HG02885 (cell line): ENCODE measurements at regions not wholly inside any gene's neighbourhood (a gene's known extent, or its start where the extent isn't known, plus 50 kb on each side); places are given as distances from the start of the nearest gene placed in this dataset.
"Not testable (repeated sequence)": the region's sequence is repeated elsewhere in the genome, so short reads cannot be mapped to it uniquely, and the experiment has no call there.

Experiments
- ATAC-seq: cut with Tn5 transposase; IDR thresholded peaks from one replicate; pipeline ENCODE4 v1.9.1; 2021; ENCODE audit warnings: mild to moderate bottlenecking; ENCODE audit not compliant: unreplicated experiment, poor library complexity

DNA sequence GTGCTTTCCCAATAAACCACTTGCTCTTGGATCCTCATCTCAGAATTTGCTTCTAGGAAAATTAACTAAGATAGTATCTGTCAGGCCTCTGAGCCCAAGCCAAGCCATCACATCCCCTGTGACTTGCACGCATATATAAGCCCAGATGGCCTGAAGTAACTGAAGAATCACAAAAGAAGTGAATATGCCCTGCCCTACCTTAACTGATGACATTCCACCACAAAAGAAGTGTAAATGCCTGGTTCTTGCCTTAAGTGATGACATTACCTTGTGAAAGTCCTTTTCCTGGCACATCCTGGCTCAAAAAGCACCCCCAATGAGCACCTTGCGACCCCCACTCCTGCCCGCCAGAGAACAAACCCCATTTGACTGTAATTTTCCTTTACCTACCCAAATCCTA is 255.0 kb upstream of the SPTLC3 start:
- not testable (repeated sequence) for ATAC-seq

DNA sequence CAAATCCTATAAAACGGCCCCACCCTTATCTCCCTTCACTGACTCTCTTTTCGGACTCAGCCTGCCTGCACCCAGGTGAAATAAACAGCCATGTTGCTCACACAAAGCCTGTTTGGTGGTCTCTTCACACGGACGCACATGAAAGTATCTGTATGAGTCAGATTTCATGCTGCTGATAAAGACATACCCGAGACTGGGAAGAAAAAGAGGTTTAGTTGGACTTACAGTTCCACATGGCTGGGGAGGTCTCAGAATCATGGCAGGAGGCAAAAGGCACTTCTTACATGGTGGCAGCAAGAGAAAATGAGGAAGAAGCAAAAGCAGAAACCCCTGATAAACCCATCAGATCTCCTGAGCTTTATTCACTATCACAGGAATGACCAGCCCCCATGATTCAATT is 249.3 kb upstream of the SPTLC3 start:
- not testable (repeated sequence) for ATAC-seq

GRCh38 chr20:12762725-12763124 is 246.0 kb upstream of the SPTLC3 start:
- ATAC-seq, result no peak

- ATAC-seq, result no peak
These were observed 245.4 kb upstream of the SPTLC3 start for GRCh38 chr20:12763406-12763805.

- ATAC-seq, result no peak
These were observed 244.7 kb upstream of the SPTLC3 start for GRCh38 chr20:12764053-12764452.

- ATAC-seq, result no peak
These were observed 243.9 kb upstream of the SPTLC3 start for GRCh38 chr20:12764851-12765250.

DNA sequence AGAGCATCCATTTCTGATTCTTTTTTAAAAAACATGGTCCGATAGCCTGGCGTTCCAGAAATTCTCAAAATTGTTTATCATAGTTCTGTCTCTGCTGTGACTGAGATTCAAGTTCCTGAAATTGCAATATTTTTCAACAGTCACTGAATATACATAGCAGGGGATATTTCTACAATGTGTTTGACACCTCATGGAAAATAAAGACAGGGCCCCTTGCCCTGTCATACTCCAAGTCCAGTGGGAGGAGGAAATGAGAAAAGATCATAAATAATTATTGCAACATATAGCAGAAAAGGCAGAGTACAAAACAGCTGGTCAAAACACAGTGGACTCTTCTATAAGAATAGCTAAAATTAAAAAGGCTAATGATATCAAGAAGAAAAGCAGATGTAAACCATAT is 234.8 kb upstream of the SPTLC3 start:
- ATAC-seq, result no peak

DNA sequence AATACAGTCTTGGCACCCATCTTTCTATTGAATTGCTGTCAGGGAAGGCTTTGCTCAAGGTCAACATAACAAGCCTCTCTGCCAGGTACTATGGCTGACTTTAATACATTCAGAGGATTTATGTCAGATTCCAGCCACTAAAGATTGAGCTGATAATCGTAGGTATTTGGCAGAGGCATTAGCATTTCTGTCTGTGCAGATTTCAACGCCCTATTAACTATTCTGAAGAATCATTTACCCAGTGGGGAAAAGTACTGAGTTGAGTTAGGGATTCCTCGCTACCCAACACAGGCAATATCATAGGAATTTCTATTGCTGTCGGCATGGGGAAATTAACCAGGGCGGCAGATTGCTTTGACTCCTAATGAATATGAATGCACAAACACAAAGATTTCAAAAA is 233.7 kb upstream of the SPTLC3 start:
- ATAC-seq, result no peak

- ATAC-seq, result no peak
These were observed 231.8 kb upstream of the SPTLC3 start for GRCh38 chr20:12777016-12777415.

DNA sequence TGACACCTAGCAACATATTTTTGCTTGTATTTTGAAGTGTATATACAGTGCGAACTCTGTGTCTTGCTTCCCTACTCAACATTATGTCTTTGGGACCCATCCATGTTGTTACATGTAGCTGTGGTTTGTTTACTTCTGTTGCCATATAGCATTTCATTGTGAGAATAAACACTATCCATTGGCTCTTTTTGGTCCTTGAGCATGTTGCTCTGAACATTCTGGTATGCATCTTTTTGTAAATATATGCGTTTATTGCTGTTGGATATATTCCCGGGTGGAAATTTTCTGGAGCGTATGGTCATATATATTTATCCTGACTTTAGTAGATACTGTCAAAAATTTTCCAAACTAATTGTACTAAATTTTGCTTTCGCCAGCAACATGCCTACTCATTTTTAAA is 222.5 kb upstream of the SPTLC3 start:
- no peak for ATAC-seq

GRCh38 chr20:12788632-12789299 is 220.0 kb upstream of the SPTLC3 start:
- no peak for ATAC-seq

GRCh38 chr20:12790859-12791258 is 217.9 kb upstream of the SPTLC3 start:
- ATAC-seq, result no peak

- no peak for ATAC-seq
These were observed 210.5 kb upstream of the SPTLC3 start for GRCh38 chr20:12798286-12798685.

DNA sequence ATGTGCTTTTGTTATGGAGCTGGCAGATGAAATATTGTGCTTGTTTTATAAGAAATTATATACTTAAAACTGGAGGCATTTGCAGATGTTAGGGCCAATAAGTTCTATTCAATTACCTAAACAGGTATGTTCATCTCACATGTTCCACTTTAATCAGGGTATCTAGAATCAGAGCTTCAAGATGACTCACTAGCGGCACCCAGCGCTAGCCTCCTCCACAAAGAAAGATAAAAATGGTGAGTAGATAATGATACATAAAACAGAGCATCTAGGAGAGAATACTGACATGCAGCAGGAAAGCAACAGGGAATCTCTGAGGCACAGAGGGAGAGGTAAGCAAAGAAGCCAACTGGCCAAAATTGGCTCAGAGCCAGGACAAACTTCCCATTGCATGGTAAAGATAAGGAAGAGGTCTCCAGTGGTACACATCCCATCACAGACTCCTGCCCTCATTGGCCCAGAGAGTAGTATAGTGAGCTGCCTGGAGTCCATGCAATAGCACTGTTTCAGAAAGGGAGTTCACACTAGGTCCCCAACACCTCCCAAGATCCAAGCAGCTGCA is 200.7 kb upstream of the SPTLC3 start:
- ATAC-seq, result no peak

- no peak for ATAC-seq
These were observed 193.5 kb upstream of the SPTLC3 start for GRCh38 chr20:12815231-12815768.

- no peak for ATAC-seq
These were observed 192.9 kb upstream of the SPTLC3 start for GRCh38 chr20:12815778-12816408.

GRCh38 chr20:12821249-12821648 is 187.5 kb upstream of the SPTLC3 start:
- ATAC-seq, result no peak

DNA sequence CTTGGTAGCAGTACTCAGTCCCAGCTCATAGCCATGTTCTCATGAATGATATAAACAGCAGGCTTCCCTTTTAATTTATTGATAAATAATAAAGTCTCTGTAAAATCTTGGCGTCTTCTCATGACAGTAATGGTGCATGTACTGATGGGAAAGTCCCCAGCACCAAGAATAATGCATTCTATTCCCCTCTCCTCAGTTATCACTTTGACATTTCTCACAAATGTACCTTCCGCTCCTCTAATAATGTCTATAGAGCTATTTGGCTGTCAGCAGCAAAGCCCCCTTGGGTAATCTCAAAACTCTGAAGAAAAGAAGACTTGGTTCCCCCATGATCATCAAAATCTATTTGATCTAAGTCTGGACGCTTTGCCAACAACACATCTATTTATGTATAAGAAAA is 185.0 kb upstream of the SPTLC3 start:
- ATAC-seq, result no peak

DNA sequence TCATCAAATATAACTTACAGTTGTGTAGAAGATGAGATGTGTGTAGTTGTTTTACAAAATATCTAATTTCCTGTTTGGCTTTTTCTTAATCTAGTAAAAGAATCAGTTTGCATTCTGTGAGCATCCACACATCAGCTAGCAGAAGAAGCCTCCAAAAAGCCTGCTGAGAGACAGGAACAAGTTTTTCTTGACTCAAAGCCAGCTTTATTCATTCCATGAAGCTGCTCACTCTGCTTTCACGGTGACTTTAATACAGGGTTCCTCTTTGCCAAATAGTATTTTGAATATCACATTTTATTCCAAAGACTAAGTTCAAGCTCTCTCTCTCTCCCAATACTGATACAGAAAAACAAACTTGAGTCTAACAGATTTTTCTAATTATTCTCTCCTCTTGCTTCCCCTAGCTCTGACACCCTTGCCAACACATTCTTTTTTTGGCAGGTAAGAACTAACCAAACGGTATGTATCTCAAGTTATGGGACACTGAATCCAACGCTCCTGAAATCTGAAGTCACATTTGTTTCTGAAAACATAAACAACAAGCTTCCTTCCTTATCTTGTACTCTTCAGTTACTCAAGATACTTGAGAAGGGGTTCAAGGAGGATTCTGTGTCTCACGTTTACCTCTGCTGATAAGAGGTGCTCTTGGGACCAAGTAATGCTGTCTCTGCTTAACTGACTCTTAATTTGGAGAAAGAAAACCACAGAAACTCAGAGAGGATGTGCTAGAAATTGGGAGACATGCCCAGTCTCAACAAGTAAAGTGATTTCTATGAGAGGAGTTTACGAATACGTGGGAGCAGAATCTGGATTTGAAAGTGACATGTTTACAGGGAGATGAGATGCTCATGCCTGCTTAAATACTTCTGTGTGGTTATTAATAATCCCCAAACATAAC is 184.2 kb upstream of the SPTLC3 start:
- ATAC-seq, result no peak

- ATAC-seq, result no peak
These were observed 183.6 kb upstream of the SPTLC3 start for GRCh38 chr20:12825226-12825595.
